CD8-positive, alpha-beta memory T cell (primary cell): ENCODE measurements at regions not wholly inside any gene's neighbourhood (a gene's known extent, or its start where the extent isn't known, plus 50 kb on each side); places are given as distances from the start of the nearest gene placed in this dataset.

ENCODE experiments used
- CTCF ChIA-PET: fragments of 350-600 bp; sonication (Branson Sonifier 250); formaldehyde crosslinking; loops from one replicate; lab custom pipeline; 2021; ENCODE audit warnings: antibody characterized with exemption; lab: Charles Lee
- POLR2A ChIA-PET: fragments of 350-600 bp; sonication (Branson Sonifier 250); formaldehyde crosslinking; loops from one replicate; lab custom pipeline; 2021; ENCODE audit warnings: antibody characterized with exemption; lab: Charles Lee
- DNase-seq, 5 donors: peaks; one replicate each; pipeline versions ENCODE4 v3.0.0 to v3.0.0-alpha.2; 2020 to 2022; ENCODE audit warnings: mixed read lengths in 1 of 5
- H3K27ac ChIP-seq: one replicate; pipeline ENCODE4 v1.7.0; 2013; ENCODE audit warnings: low read depth, mild to moderate bottlenecking, low read length, moderate library complexity
- H3K27me3 ChIP-seq: 2 replicates; pipeline ENCODE4 v1.7.0; 2013; ENCODE audit warnings: low read length, mild to moderate bottlenecking; ENCODE audit not compliant: insufficient read depth, poor library complexity, severe bottlenecking
- H3K36me3 ChIP-seq: 2 replicates; pipeline ENCODE4 v1.7.0; 2013; ENCODE audit warnings: mild to moderate bottlenecking, low read length, moderate library complexity; ENCODE audit not compliant: insufficient read depth
- H3K4me1 ChIP-seq: 2 replicates; pipeline ENCODE4 v1.7.0; 2013; ENCODE audit warnings: mild to moderate bottlenecking, low read length, moderate library complexity; ENCODE audit not compliant: insufficient read depth
- H3K4me3 ChIP-seq: 2 replicates; pipeline ENCODE4 v1.7.0; 2013; ENCODE audit warnings: mild to moderate bottlenecking, low read length
- H3K9me3 ChIP-seq: 2 replicates; pipeline ENCODE4 v1.7.0; 2013; ENCODE audit warnings: mild to moderate bottlenecking, low read length
- H3K27ac Mint-ChIP-seq, 8 donors: one replicate each; pipeline ENCODE4 v1.8.0; 2020 to 2021; ENCODE audit warnings: mixed read lengths in 8 of 8, mild to moderate bottlenecking in 6 of 8, inconsistent platforms in 3 of 8, moderate library complexity in 3 of 8
- H3K27me3 Mint-ChIP-seq, 2 donors: one replicate each; pipeline ENCODE4 v1.8.0; 2020 to 2021; ENCODE audit warnings: mixed read lengths in 2 of 2, mild to moderate bottlenecking in 1 of 2, moderate library complexity in 1 of 2
- H3K36me3 Mint-ChIP-seq, 3 donors: one replicate each; pipeline ENCODE4 v1.8.0; 2020 to 2021; ENCODE audit warnings: mixed read lengths in 3 of 3, inconsistent platforms in 1 of 3, mild to moderate bottlenecking in 1 of 3
- H3K4me1 Mint-ChIP-seq, 3 donors: one replicate each; pipeline ENCODE4 v1.8.0; 2020 to 2021; ENCODE audit warnings: mixed read lengths in 3 of 3, inconsistent platforms in 1 of 3, mild to moderate bottlenecking in 1 of 3
- H3K4me3 Mint-ChIP-seq, 7 donors: one replicate each; pipeline ENCODE4 v1.8.0; 2020 to 2021; ENCODE audit warnings: mixed read lengths in 7 of 7, mild to moderate bottlenecking in 6 of 7, moderate library complexity in 4 of 7, inconsistent platforms in 2 of 7
- H3K9me3 Mint-ChIP-seq, 5 donors: one replicate each; pipeline ENCODE4 v1.8.0; 2020 to 2022; ENCODE audit warnings: mixed read lengths in 5 of 5, mild to moderate bottlenecking in 3 of 5, moderate library complexity in 2 of 5, inconsistent platforms in 1 of 5

DNA sequence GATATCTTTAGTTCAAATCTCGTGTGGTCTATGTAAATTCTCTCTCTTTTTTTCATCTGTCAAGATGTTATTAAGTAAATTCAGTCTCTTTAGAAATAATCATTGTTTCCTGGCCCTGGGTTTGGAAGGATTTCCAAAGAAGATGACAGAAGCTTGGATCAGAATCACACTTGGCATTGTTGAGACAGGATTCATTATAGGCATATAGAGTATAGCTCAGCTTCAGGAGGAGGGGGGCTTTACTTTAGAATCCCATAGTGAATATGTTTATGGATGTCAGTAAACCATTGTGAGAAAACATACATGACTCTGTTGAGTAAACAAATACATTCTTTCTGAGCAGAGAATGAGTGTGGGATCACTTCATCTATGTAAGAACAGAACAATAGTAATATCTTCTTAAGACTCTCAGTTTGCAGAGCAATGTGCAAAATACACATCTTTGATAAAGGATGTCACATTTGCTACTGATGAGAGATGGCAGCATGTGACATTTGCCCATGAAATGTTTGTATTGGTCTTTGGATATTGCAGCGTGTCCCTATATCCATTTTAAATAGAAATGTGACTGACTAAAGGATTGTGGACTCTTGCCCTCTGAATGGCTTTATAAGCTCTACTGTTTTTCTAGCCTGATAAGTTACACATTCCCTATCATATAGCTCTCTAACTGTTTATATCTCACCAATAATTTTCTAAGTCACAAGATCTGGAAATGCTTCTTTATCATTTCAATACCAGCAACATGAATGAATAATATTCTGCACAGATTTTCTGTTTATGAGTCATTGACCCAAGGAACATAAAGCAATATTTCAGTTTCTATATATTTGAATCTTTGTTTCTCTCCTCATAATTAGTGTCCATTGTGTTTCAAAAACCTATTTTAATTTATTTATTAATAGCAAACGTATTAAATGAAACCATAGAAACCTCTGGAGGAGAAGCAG is 95.6 kb upstream of the THRB start:
- H3K4me1 Mint-ChIP-seq = no peaks in the 10 kb centered on the region

GRCh38 chr3:24591191-24591590 is 96.5 kb upstream of the THRB start:
- H3K4me3 Mint-ChIP-seq = no peak overlapping the region
- POLR2A ChIA-PET = no interaction called here

More for the DNA sequence above, 95.6 kb upstream of the THRB start:
- H3K36me3 ChIP-seq = no peaks in the 10 kb centered on the region
- peaks cover 0 to 2% of the 10 kb centered on the region in 2 donors for H3K27me3 Mint-ChIP-seq
- no peaks in the 10 kb centered on the region for H3K36me3 Mint-ChIP-seq
- H3K27me3 ChIP-seq = no peaks in the 10 kb centered on the region
- CTCF ChIA-PET = no interaction called here
- H3K9me3 Mint-ChIP-seq = peaks cover 0 to 9% (median 3%) of the 10 kb centered on the region in 5 donors
- H3K9me3 ChIP-seq = no peaks in the 10 kb centered on the region
- no peak overlapping the region for H3K27ac Mint-ChIP-seq
- POLR2A ChIA-PET = no interaction called here
- H3K4me3 Mint-ChIP-seq = no peak overlapping the region
- DNase-seq = no peak
- H3K4me1 ChIP-seq = no peaks in the 10 kb centered on the region
- H3K27ac ChIP-seq = no peak overlapping the region
- no peak overlapping the region for H3K4me3 ChIP-seq

DNA sequence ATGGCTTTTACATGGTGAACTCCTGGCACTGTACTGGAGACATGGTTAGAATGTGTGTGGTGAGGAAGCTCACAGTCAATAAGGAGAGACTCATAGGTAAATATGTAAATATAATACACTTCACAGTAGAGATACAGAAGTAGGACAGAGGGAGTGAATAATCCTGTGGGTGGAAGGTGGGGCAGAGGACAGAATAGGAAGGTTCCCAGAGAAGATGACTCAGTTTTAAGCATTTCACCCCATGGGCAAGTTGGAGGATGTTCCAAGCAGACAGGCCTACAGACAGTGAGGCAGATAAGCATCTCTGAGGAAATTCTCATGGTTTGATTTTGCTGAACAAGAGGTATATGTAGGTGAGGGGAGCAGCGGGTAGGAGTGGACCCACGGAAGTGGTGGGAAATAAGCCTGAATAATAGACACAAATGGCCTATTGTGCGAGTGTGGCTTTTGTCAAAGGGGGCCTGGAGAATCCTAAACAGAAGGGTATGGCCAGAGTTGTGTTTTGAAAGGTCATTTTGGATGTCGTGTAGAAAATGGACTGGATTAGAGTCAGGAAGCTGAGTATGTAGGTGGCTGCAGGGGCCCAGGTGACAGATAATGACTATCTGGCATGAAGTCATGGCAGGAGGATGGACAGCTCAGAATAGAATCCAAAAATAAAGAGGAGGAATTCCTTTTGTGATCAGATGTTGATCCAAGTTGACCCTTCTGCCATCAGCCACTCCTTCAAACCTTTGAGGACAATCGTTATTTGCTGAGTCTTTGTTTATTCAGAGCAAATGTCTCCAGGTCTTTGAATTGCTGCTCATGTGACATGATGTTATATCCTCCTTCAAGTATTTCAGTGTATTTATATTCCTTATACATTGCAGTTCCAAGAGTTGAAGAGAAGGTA is 97.3 kb upstream of the THRB start:
- Mint-ChIP-seq H3K4me1 (no peaks in the 10 kb centered on the region), H3K27ac (no peak overlapping the region), H3K27me3 (peaks cover 0 to 2% of the 10 kb centered on the region in 2 donors), H3K4me3 (no peak overlapping the region), H3K36me3 (no peaks in the 10 kb centered on the region), H3K9me3 (peaks cover 0 to 9% (median 3%) of the 10 kb centered on the region in 5 donors)
- H3K9me3 ChIP-seq = no peaks in the 10 kb centered on the region
- H3K27me3 ChIP-seq = no peaks in the 10 kb centered on the region
- DNase-seq = no peak
- no peak overlapping the region for H3K27ac ChIP-seq
- H3K36me3 ChIP-seq = no peaks in the 10 kb centered on the region
- CTCF ChIA-PET = no interaction called here
- POLR2A ChIA-PET = no interaction called here
- H3K4me3 ChIP-seq = no peak overlapping the region
- no peaks in the 10 kb centered on the region for H3K4me1 ChIP-seq

More at GRCh38 chr3:24591191-24591590, 96.5 kb upstream of the THRB start:
- no peak overlapping the region for H3K27ac ChIP-seq
- no peak overlapping the region for H3K27ac Mint-ChIP-seq
- no peak for DNase-seq
- H3K9me3 Mint-ChIP-seq = peaks cover 0 to 9% (median 3%) of the 10 kb centered on the region in 5 donors
- no peaks in the 10 kb centered on the region for H3K4me1 ChIP-seq
- H3K9me3 ChIP-seq = no peaks in the 10 kb centered on the region
- H3K36me3 Mint-ChIP-seq = no peaks in the 10 kb centered on the region
- peaks cover 0 to 2% of the 10 kb centered on the region in 2 donors for H3K27me3 Mint-ChIP-seq
- no peaks in the 10 kb centered on the region for H3K36me3 ChIP-seq
- H3K4me3 ChIP-seq = no peak overlapping the region
- H3K4me1 Mint-ChIP-seq = no peaks in the 10 kb centered on the region
- H3K27me3 ChIP-seq = no peaks in the 10 kb centered on the region
- CTCF ChIA-PET = no interaction called here

GRCh38 chr3:24594161-24594560 is 99.5 kb upstream of the THRB start:
- Histone ChIP-seq H3K4me1 (no peaks in the 10 kb centered on the region), H3K27ac (no peak overlapping the region), H3K36me3 (no peaks in the 10 kb centered on the region), H3K4me3 (no peak overlapping the region), H3K27me3 (no peaks in the 10 kb centered on the region), H3K9me3 (no peaks in the 10 kb centered on the region)
- H3K9me3 Mint-ChIP-seq = peaks cover 0 to 6% (median 3%) of the 10 kb centered on the region in 5 donors
- no peaks in the 10 kb centered on the region for H3K36me3 Mint-ChIP-seq
- no peaks in the 10 kb centered on the region for H3K4me1 Mint-ChIP-seq
- DNase-seq = no peak
- H3K4me3 Mint-ChIP-seq = no peak overlapping the region
- H3K27me3 Mint-ChIP-seq = peaks cover 0 to 2% of the 10 kb centered on the region in 2 donors
- no peak overlapping the region for H3K27ac Mint-ChIP-seq
- ChIA-PET POLR2A (no interaction called here), CTCF (no interaction called here)

GRCh38 chr3:24595796-24596195 is 101.1 kb upstream of the THRB start:
- DNase-seq = no peak
- ChIA-PET POLR2A (no interaction called here), CTCF (no interaction called here)
- H3K4me1 Mint-ChIP-seq = no peaks in the 10 kb centered on the region
- H3K27ac Mint-ChIP-seq = no peak overlapping the region
- Histone ChIP-seq H3K4me3 (no peak overlapping the region), H3K4me1 (no peaks in the 10 kb centered on the region), H3K27me3 (no peaks in the 10 kb centered on the region), H3K36me3 (no peaks in the 10 kb centered on the region), H3K27ac (no peak overlapping the region), H3K9me3 (no peaks in the 10 kb centered on the region)
- peaks cover 0 to 6% (median 3%) of the 10 kb centered on the region in 5 donors for H3K9me3 Mint-ChIP-seq
- H3K27me3 Mint-ChIP-seq = peaks cover 0 to 2% of the 10 kb centered on the region in 2 donors
- no peaks in the 10 kb centered on the region for H3K36me3 Mint-ChIP-seq
- H3K4me3 Mint-ChIP-seq = no peak overlapping the region

GRCh38 chr3:24596626-24597025 is 102.0 kb upstream of the THRB start:
- Mint-ChIP-seq H3K36me3 (no peaks in the 10 kb centered on the region), H3K27me3 (peaks cover 0 to 2% of the 10 kb centered on the region in 2 donors), H3K4me3 (no peak overlapping the region), H3K27ac (no peak overlapping the region), H3K4me1 (no peaks in the 10 kb centered on the region), H3K9me3 (peaks cover 0 to 6% (median 3%) of the 10 kb centered on the region in 5 donors)
- Histone ChIP-seq H3K4me3 (no peak overlapping the region), H3K27ac (no peak overlapping the region), H3K4me1 (no peaks in the 10 kb centered on the region), H3K36me3 (no peaks in the 10 kb centered on the region), H3K27me3 (no peaks in the 10 kb centered on the region), H3K9me3 (no peaks in the 10 kb centered on the region)
- CTCF ChIA-PET = no interaction called here
- no peak for DNase-seq
- POLR2A ChIA-PET = no interaction called here

DNA sequence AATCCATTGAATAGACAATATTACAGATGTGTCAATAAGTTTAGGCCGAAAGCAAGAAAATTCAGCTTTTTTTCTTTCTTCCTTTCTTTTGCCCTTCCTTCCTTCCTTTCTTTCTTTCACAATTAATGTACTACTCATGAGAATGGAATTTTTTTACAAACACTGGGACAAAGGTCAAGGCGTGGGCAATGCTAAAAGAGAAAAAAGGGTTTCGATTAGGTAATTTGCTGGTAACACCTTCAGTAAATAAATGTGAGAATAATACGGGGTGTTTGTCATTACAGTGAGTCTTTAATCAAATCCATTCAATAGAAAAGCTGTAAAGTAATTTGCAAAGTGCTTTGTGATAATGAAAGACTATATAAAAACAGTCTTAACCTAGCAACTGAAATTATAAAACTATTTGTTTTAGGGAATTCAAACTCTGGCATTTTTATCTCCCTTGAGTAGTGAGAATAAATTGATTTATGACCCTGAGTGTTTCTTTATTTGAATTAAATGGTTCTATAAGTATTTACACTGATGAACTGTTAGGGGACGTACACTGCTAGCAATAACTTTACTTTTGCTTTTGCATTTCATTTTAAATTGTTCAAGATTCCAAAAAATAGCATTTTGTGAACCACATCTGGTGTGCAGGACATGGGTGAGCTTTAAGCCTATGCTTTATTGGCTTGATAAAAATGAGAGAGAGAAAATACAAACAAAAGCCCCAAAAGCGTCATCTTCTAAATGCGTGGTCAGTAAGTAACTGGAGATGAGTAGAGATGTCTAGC is 104.2 kb upstream of the THRB start:
- no peaks in the 10 kb centered on the region for H3K4me1 Mint-ChIP-seq

More for the DNA sequence above, 104.2 kb upstream of the THRB start:
- H3K27me3 Mint-ChIP-seq = no peaks in the 10 kb centered on the region
- Histone ChIP-seq H3K27ac (no peak overlapping the region), H3K4me1 (no peaks in the 10 kb centered on the region), H3K36me3 (no peaks in the 10 kb centered on the region), H3K4me3 (no peak overlapping the region), H3K9me3 (no peaks in the 10 kb centered on the region), H3K27me3 (no peaks in the 10 kb centered on the region)
- ChIA-PET CTCF (no interaction called here), POLR2A (no interaction called here)
- no peaks in the 10 kb centered on the region for H3K36me3 Mint-ChIP-seq
- DNase-seq = no peak
- H3K27ac Mint-ChIP-seq = no peak overlapping the region
- H3K9me3 Mint-ChIP-seq = peaks cover 0 to 6% (median 3%) of the 10 kb centered on the region in 5 donors
- no peak overlapping the region for H3K4me3 Mint-ChIP-seq
